ENCODE measurements at regions not wholly inside any gene's neighbourhood (a gene's known extent, or its start where the extent isn't known, plus 50 kb on each side); places are given as distances from the start of the nearest gene placed in this dataset.

GRCh38 chr5:98397081-98397480 is 376.4 kb upstream of the RGMB start:
- DNase-seq (ENCODE audit: low spot score): no peak

GRCh38 chr5:98398465-98398864 is 375.0 kb upstream of the RGMB start:
- Histone ChIP-seq H3K4me3 (no peak overlapping the region), H3K36me3 (no peaks in the 10 kb centered on the region), H3K4me1 (ENCODE audit: control insufficient read depth in 1 of 2, low read depth in 2 of 2) (no peaks in the 10 kb centered on the region), H3K27ac (no peak overlapping the region), H3K9me3 (no peaks in the 10 kb centered on the region), H3K27me3 (replicated peaks; ENCODE audit: insufficient read depth) (no peaks in the 10 kb centered on the region)
- TF ChIP-seq CTCF (IDR thresholded peaks at IDR 0.05): no peak
- DNase-seq (ENCODE audit: low spot score) (no peak), ATAC-seq (ENCODE audit: insufficient number of reproducible peaks, low FRiP score, low read depth) (no peak)

More at GRCh38 chr5:98397081-98397480, 376.4 kb upstream of the RGMB start:
- TF ChIP-seq CTCF (IDR thresholded peaks at IDR 0.05): no peak
- ATAC-seq (ENCODE audit: insufficient number of reproducible peaks, low FRiP score, low read depth): no peak
- H3K4me1 ChIP-seq (ENCODE audit: control insufficient read depth in 1 of 2, low read depth in 2 of 2): no peaks in the 10 kb centered on the region
- H3K27me3 ChIP-seq (replicated peaks; ENCODE audit: insufficient read depth): no peaks in the 10 kb centered on the region
- H3K9me3 ChIP-seq: no peaks in the 10 kb centered on the region
- no peak overlapping the region for H3K4me3 ChIP-seq
- no peak overlapping the region for H3K27ac ChIP-seq
- H3K36me3 ChIP-seq: no peaks in the 10 kb centered on the region

GRCh38 chr5:98401656-98402055 is 371.8 kb upstream of the RGMB start:
- Histone ChIP-seq H3K27ac (no peak overlapping the region), H3K36me3 (no peaks in the 10 kb centered on the region), H3K4me3 (no peak overlapping the region), H3K9me3 (no peaks in the 10 kb centered on the region), H3K4me1 (ENCODE audit: control insufficient read depth in 1 of 2, low read depth in 2 of 2) (no peaks in the 10 kb centered on the region), H3K27me3 (replicated peaks; ENCODE audit: insufficient read depth) (no peaks in the 10 kb centered on the region)
- DNase-seq (ENCODE audit: low spot score) (no peak), ATAC-seq (ENCODE audit: insufficient number of reproducible peaks, low FRiP score, low read depth) (no peak)
- no peak for TF ChIP-seq CTCF (IDR thresholded peaks at IDR 0.05)

GRCh38 chr5:98402130-98402529 is 371.3 kb upstream of the RGMB start:
- ATAC-seq (ENCODE audit: insufficient number of reproducible peaks, low FRiP score, low read depth): no peak
- Histone ChIP-seq H3K27me3 (replicated peaks; ENCODE audit: insufficient read depth) (no peaks in the 10 kb centered on the region), H3K4me3 (no peak overlapping the region), H3K4me1 (ENCODE audit: control insufficient read depth in 1 of 2, low read depth in 2 of 2) (no peaks in the 10 kb centered on the region), H3K36me3 (no peaks in the 10 kb centered on the region), H3K9me3 (no peaks in the 10 kb centered on the region), H3K27ac (no peak overlapping the region)
- no peak for DNase-seq (ENCODE audit: low spot score)
- TF ChIP-seq CTCF (IDR thresholded peaks at IDR 0.05): no peak

- Histone ChIP-seq H3K4me1 (ENCODE audit: control insufficient read depth in 1 of 2, low read depth in 2 of 2) (no peaks in the 10 kb centered on the region), H3K9me3 (no peaks in the 10 kb centered on the region), H3K27ac (no peak overlapping the region), H3K4me3 (no peak overlapping the region), H3K27me3 (replicated peaks; ENCODE audit: insufficient read depth) (no peaks in the 10 kb centered on the region), H3K36me3 (no peaks in the 10 kb centered on the region)
- ATAC-seq (ENCODE audit: insufficient number of reproducible peaks, low FRiP score, low read depth) (no peak), DNase-seq (ENCODE audit: low spot score) (no peak)
- TF ChIP-seq CTCF (IDR thresholded peaks at IDR 0.05): no peak
These were observed 370.3 kb upstream of the RGMB start for GRCh38 chr5:98403131-98403530.

All from thoracic aorta (tissue), 2 donors.